ENCODE measurements at regions not wholly inside any gene's neighbourhood (a gene's known extent, or its start where the extent isn't known, plus 50 kb on each side); places are given as distances from the start of the nearest gene placed in this dataset.
"Not testable (repeated sequence)": the region's sequence is repeated elsewhere in the genome, so short reads cannot be mapped to it uniquely, and the experiment has no call there.

- no peaks in the 10 kb centered on the region for H3K9me3 Mint-ChIP-seq
- no peak overlapping the region for H3K27ac Mint-ChIP-seq (ENCODE audit: unreplicated experiment)
- H3K27me3 Mint-ChIP-seq (ENCODE audit: low read depth) = no peaks in the 10 kb centered on the region
- DNase-seq (ENCODE audit: low read depth, low spot score) = no peak
- no peak overlapping the region for H3K4me3 Mint-ChIP-seq
- TF ChIP-seq, protein P1, sequence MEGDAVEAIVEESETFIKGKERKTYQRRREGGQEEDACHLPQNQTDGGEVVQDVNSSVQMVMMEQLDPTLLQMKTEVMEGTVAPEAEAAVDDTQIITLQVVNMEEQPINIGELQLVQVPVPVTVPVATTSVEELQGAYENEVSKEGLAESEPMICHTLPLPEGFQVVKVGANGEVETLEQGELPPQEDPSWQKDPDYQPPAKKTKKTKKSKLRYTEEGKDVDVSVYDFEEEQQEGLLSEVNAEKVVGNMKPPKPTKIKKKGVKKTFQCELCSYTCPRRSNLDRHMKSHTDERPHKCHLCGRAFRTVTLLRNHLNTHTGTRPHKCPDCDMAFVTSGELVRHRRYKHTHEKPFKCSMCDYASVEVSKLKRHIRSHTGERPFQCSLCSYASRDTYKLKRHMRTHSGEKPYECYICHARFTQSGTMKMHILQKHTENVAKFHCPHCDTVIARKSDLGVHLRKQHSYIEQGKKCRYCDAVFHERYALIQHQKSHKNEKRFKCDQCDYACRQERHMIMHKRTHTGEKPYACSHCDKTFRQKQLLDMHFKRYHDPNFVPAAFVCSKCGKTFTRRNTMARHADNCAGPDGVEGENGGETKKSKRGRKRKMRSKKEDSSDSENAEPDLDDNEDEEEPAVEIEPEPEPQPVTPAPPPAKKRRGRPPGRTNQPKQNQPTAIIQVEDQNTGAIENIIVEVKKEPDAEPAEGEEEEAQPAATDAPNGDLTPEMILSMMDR (conservative IDR thresholded peaks at IDR 0.05) = no peak
- no peaks in the 10 kb centered on the region for H3K36me3 Mint-ChIP-seq (ENCODE audit: low read depth)
- no peaks in the 10 kb centered on the region for H3K4me1 Mint-ChIP-seq
These were observed 473.0 kb downstream of the PLK2 start for GRCh38 chr5:57986761-57987341.

DNA sequence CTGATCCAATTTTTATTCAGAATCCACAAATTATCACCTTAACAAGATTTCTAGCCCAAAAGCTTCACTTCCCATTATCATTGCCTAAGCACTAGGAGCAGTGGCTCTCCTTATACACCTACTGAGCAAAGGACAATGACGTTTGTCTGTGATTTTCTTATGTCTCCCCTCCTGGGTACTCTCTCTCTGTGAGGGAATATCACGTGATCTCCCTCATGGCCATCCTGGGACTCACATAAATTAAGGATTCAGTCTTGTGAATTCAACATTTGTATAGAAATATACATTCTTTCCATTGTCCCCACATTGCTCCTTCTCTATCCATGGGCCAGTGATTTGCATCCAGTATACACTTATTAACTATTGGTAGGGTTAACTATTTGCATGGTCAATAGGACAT, 476.5 kb downstream of the PLK2 start:
- Mint-ChIP-seq H3K36me3 (ENCODE audit: low read depth) (no peaks in the 10 kb centered on the region), H3K4me3 (no peak overlapping the region), H3K27me3 (ENCODE audit: low read depth) (no peaks in the 10 kb centered on the region), H3K4me1 (no peaks in the 10 kb centered on the region), H3K9me3 (no peaks in the 10 kb centered on the region), H3K27ac (ENCODE audit: unreplicated experiment) (no peak overlapping the region)
- TF ChIP-seq, protein P1 (conservative IDR thresholded peaks at IDR 0.05) = no peak
- no peak for DNase-seq (ENCODE audit: low read depth, low spot score)

- no peaks in the 10 kb centered on the region for H3K27me3 Mint-ChIP-seq (ENCODE audit: low read depth)
- DNase-seq (ENCODE audit: low read depth, low spot score) = no peak
- H3K9me3 Mint-ChIP-seq = no peaks in the 10 kb centered on the region
- no peak overlapping the region for H3K27ac Mint-ChIP-seq (ENCODE audit: unreplicated experiment)
- no peak overlapping the region for H3K4me3 Mint-ChIP-seq
- H3K4me1 Mint-ChIP-seq = no peaks in the 10 kb centered on the region
- no peaks in the 10 kb centered on the region for H3K36me3 Mint-ChIP-seq (ENCODE audit: low read depth)
- TF ChIP-seq, protein P1 (conservative IDR thresholded peaks at IDR 0.05) = no peak
These were observed 480.2 kb downstream of the PLK2 start for GRCh38 chr5:57979671-57980070.

DNA sequence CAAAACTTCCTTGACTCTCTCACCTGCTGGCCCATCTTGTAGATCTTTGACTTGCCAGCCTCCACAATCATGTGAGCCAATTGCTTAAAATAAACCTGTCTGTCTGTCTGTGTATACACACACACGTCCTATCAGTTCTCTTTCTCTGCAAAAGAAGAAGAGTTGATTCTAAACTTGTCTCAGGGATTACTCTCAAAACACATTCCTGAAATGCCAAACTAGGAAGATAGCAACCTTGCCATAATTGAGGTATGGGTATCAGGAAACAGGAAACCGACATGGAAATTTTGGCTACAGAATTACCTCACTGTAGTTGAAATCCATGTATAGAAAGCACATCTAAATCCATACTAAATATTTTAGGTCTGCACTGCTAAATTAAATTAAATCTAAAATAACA, 483.4 kb downstream of the PLK2 start:
- no peak overlapping the region for H3K4me3 Mint-ChIP-seq
- H3K4me1 Mint-ChIP-seq = no peaks in the 10 kb centered on the region
- H3K36me3 Mint-ChIP-seq (ENCODE audit: low read depth) = no peaks in the 10 kb centered on the region
- no peaks in the 10 kb centered on the region for H3K9me3 Mint-ChIP-seq
- no peak for DNase-seq (ENCODE audit: low read depth, low spot score)
- H3K27ac Mint-ChIP-seq (ENCODE audit: unreplicated experiment) = no peak overlapping the region
- TF ChIP-seq, protein P1 (conservative IDR thresholded peaks at IDR 0.05) = no peak
- no peaks in the 10 kb centered on the region for H3K27me3 Mint-ChIP-seq (ENCODE audit: low read depth)

DNA sequence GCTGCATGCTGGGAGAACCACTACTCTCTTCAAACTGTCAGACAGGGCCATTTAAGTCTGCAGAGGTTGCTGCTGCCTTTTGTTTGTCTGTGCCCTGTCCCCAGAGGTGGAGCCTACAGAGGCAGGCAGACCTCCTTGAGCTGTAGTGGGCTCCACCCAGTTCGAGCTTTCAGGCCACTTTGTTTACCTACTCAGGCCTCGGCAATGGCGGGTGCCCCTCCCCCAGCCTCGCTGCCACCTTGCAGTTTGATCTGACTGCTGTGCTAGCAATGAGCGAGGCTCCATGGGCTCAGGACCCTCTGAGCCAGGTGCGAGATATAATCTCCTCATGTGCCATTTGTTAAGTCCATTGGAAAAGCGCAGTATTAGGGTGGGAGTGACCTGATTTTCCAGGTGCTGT, 487.8 kb downstream of the PLK2 start:
- DNase-seq (ENCODE audit: low read depth, low spot score); H3K27me3 Mint-ChIP-seq (ENCODE audit: low read depth); H3K27ac Mint-ChIP-seq (ENCODE audit: unreplicated experiment); H3K4me1 Mint-ChIP-seq; H3K4me3 Mint-ChIP-seq; H3K9me3 Mint-ChIP-seq; H3K36me3 Mint-ChIP-seq (ENCODE audit: low read depth): not testable (repeated sequence)

GRCh38 chr5:57960569-57960968, 478.0 kb upstream of the ACTBL2 start:
- no peaks in the 10 kb centered on the region for H3K4me1 Mint-ChIP-seq
- DNase-seq (ENCODE audit: low read depth, low spot score) = no peak
- no peak overlapping the region for H3K27ac Mint-ChIP-seq (ENCODE audit: unreplicated experiment)
- TF ChIP-seq, protein P1 (conservative IDR thresholded peaks at IDR 0.05) = no peak
- peaks cover 11% of the 10 kb centered on the region for H3K36me3 Mint-ChIP-seq (ENCODE audit: low read depth)
- H3K27me3 Mint-ChIP-seq (ENCODE audit: low read depth) = no peaks in the 10 kb centered on the region
- no peak overlapping the region for H3K4me3 Mint-ChIP-seq
- H3K9me3 Mint-ChIP-seq = peaks cover 16% of the 10 kb centered on the region
